BE2C (cell line): ENCODE measurements at regions not wholly inside any gene's neighbourhood (a gene's known extent, or its start where the extent isn't known, plus 50 kb on each side); places are given as distances from the start of the nearest gene placed in this dataset.

Source experiments
- DNase-seq: peaks from one replicate; pipeline ENCODE4 v3.0.0-alpha.2; 2020
- H3K27me3 ChIP-seq: fragments of 250-450 bp; sonication (Bioruptor Pico); 2 replicates; pipeline ENCODE4 v1.5.1; 2020; ENCODE audit warnings: mild to moderate bottlenecking
- H3K36me3 ChIP-seq: fragments of 250-450 bp; sonication (Bioruptor Pico); 2 replicates; pipeline ENCODE4 v1.5.1; 2020; ENCODE audit warnings: mild to moderate bottlenecking
- H3K4me1 ChIP-seq: fragments of 250-450 bp; sonication (Bioruptor Pico); 2 replicates; pipeline ENCODE4 v1.5.1; 2020
- H3K4me3 ChIP-seq: 2 replicates; pipeline ENCODE4 v1.5.1; 2011; ENCODE audit warnings: low read depth, low read length
- H3K9me3 ChIP-seq: fragments of 250-450 bp; sonication (Bioruptor Pico); 2 replicates; pipeline ENCODE4 v1.5.1; 2020
- CTCF ChIP-seq: IDR thresholded peaks from 2 replicates; pipeline ENCODE4 v1.5.1; 2012; ENCODE audit warnings: mild to moderate bottlenecking, low read depth, low read length

- no peaks in the 10 kb centered on the region; the same call in 1 of the 2 replicates for H3K9me3 ChIP-seq
- H3K4me3 ChIP-seq = no peak overlapping the region
- no peak for DNase-seq
- H3K36me3 ChIP-seq = no peaks in the 10 kb centered on the region
- H3K27me3 ChIP-seq = no peaks in the 10 kb centered on the region; the same call in 1 of the 2 replicates
- no peak for TF ChIP-seq CTCF
- H3K4me1 ChIP-seq = no peaks in the 10 kb centered on the region
These were observed 429.6 kb downstream of the SLCO4C1 start for GRCh38 chr5:101866473-101866872.

- Histone ChIP-seq H3K4me3 (no peak overlapping the region), H3K36me3 (no peaks in the 10 kb centered on the region), H3K9me3 (no peaks in the 10 kb centered on the region), H3K27me3 (no peaks in the 10 kb centered on the region; the same call in 1 of the 2 replicates), H3K4me1 (no peaks in the 10 kb centered on the region)
- DNase-seq = no peak
- TF ChIP-seq CTCF = no peak
These were observed 435.5 kb downstream of the SLCO4C1 start for GRCh38 chr5:101860563-101860962.

GRCh38 chr5:101860145-101860544 is 435.9 kb downstream of the SLCO4C1 start:
- no peaks in the 10 kb centered on the region for H3K36me3 ChIP-seq
- H3K4me1 ChIP-seq = no peaks in the 10 kb centered on the region
- no peaks in the 10 kb centered on the region; the same call in 1 of the 2 replicates for H3K27me3 ChIP-seq
- no peak for DNase-seq
- no peak overlapping the region for H3K4me3 ChIP-seq
- no peak for TF ChIP-seq CTCF
- H3K9me3 ChIP-seq = no peaks in the 10 kb centered on the region

GRCh38 chr5:101846496-101846895 is 449.6 kb downstream of the SLCO4C1 start:
- no peak for DNase-seq
- Histone ChIP-seq H3K4me1 (no peaks in the 10 kb centered on the region), H3K27me3 (no peaks in the 10 kb centered on the region), H3K36me3 (no peaks in the 10 kb centered on the region), H3K9me3 (no peaks in the 10 kb centered on the region), H3K4me3 (no peak overlapping the region)
- TF ChIP-seq CTCF = no peak

- TF ChIP-seq CTCF = no peak
- DNase-seq = no peak
- Histone ChIP-seq H3K27me3 (no peaks in the 10 kb centered on the region), H3K9me3 (no peaks in the 10 kb centered on the region), H3K4me1 (no peaks in the 10 kb centered on the region), H3K4me3 (no peak overlapping the region), H3K36me3 (no peaks in the 10 kb centered on the region)
These were observed 453.0 kb downstream of the SLCO4C1 start for GRCh38 chr5:101843055-101843454.

- no peak for TF ChIP-seq CTCF
- Histone ChIP-seq H3K4me3 (no peak overlapping the region), H3K36me3 (no peaks in the 10 kb centered on the region), H3K9me3 (no peaks in the 10 kb centered on the region), H3K27me3 (no peaks in the 10 kb centered on the region), H3K4me1 (no peaks in the 10 kb centered on the region)
- DNase-seq = no peak
These were observed 457.6 kb downstream of the SLCO4C1 start for GRCh38 chr5:101838435-101838834.
